Keratinocyte (primary cell): ENCODE measurements at regions not wholly inside any gene's neighbourhood (a gene's known extent, or its start where the extent isn't known, plus 50 kb on each side); places are given as distances from the start of the nearest gene placed in this dataset.

Source experiments
- DNase-seq: peaks from one replicate; pipeline ENCODE4 v3.0.0-alpha.2; 2011; ENCODE audit warnings: low read depth, missing footprints, low spot score
- FAIRE-seq: peaks from 2 replicates; lab custom pipeline; 2011; peaks lifted over from hg19 to GRCh38; lab: Jason Lieb, UNC
- H2AFZ ChIP-seq: 2 replicates; pipeline ENCODE4 v1.6.0; 2012; ENCODE audit warnings: low read length, control low read depth, inconsistent platforms; ENCODE audit not compliant: control insufficient read depth
- H3K27ac ChIP-seq: 2 replicates; pipeline ENCODE4 v1.5.1; 2011; ENCODE audit warnings: low read length; ENCODE audit not compliant: control insufficient read depth, insufficient read depth
- H3K27me3 ChIP-seq: 3 replicates; pipeline ENCODE4 v1.6.0; 2011; ENCODE audit warnings: low read length; ENCODE audit not compliant: control insufficient read depth, insufficient read depth; ENCODE audit errors: extremely low read depth
- H3K36me3 ChIP-seq, 2 experiments: 2 replicates in 1 of 2; 3 replicates in 1 of 2; pipeline ENCODE4 v1.5.1; 2011; ENCODE audit warnings: low read length in 2 of 2, mild to moderate bottlenecking in 1 of 2; ENCODE audit not compliant: control insufficient read depth in 2 of 2, insufficient read depth in 2 of 2; ENCODE audit errors: extremely low read depth in 1 of 2
- H3K4me1 ChIP-seq: 3 replicates; pipeline ENCODE4 v1.5.1; 2011; ENCODE audit warnings: low read length; ENCODE audit not compliant: control insufficient read depth, insufficient read depth; ENCODE audit errors: extremely low read depth
- H3K4me2 ChIP-seq: 3 replicates; pipeline ENCODE4 v1.6.0; 2011; ENCODE audit warnings: low read depth, low read length; ENCODE audit not compliant: control insufficient read depth, insufficient read depth; ENCODE audit errors: extremely low read depth
- H3K4me3 ChIP-seq, 3 experiments: fragments of 200-600 bp in 1 of 3; sonication (generic) in 1 of 3; 2 replicates in 2 of 3; 3 replicates in 1 of 3; pipeline ENCODE4 v1.5.1; 2011 to 2016; ENCODE audit warnings: low read length in 3 of 3, mild to moderate bottlenecking in 3 of 3, control low read depth in 2 of 3, inconsistent platforms in 1 of 3, low read depth in 1 of 3, mixed read lengths in 1 of 3, mixed run types in 1 of 3, moderate library complexity in 1 of 3; ENCODE audit not compliant: control insufficient read depth in 2 of 3, insufficient read depth in 2 of 3; ENCODE audit errors: extremely low read depth in 1 of 3
- H3K79me2 ChIP-seq: 2 replicates; pipeline ENCODE4 v1.6.0; 2012; ENCODE audit warnings: low read length; ENCODE audit not compliant: control insufficient read depth, insufficient read depth
- H3K9ac ChIP-seq: 3 replicates; pipeline ENCODE4 v1.6.0; 2011; ENCODE audit warnings: low read length; ENCODE audit not compliant: control insufficient read depth, insufficient read depth; ENCODE audit errors: extremely low read depth
- H3K9me1 ChIP-seq: 3 replicates; pipeline ENCODE4 v1.6.0; 2011; ENCODE audit warnings: low read length; ENCODE audit not compliant: control insufficient read depth, insufficient read depth; ENCODE audit errors: extremely low read depth
- H3K9me3 ChIP-seq: 2 replicates; pipeline ENCODE4 v1.5.1; 2012; ENCODE audit warnings: low read depth, low read length; ENCODE audit not compliant: control insufficient read depth
- H4K20me1 ChIP-seq: 3 replicates; pipeline ENCODE4 v1.6.0; 2011; ENCODE audit warnings: low read length; ENCODE audit not compliant: control insufficient read depth, insufficient read depth; ENCODE audit errors: extremely low read depth
- CTCF ChIP-seq, 3 experiments: IDR thresholded peaks in 1 of 3; conservative IDR thresholded peaks in 1 of 3; optimal IDR thresholded peaks in 1 of 3; 2 replicates in 2 of 3; 3 replicates in 1 of 3; pipeline versions ENCODE3 to v1.5.1; 2011; ENCODE audit warnings: low read length in 3 of 3, mild to moderate bottlenecking in 3 of 3, moderate library complexity in 2 of 3, control low read depth in 1 of 3, inconsistent platforms in 1 of 3; ENCODE audit not compliant: insufficient read depth in 2 of 3; ENCODE audit errors: extremely low read depth in 1 of 3
- EZH2 ChIP-seq: IDR thresholded peaks from one replicate; pipeline ENCODE4 v1.6.1; 2012; ENCODE audit warnings: inconsistent platforms, mild to moderate bottlenecking, low read length, moderate library complexity
- dilution Hi-C: fragments of 300-500 bp; cut with MboI; formaldehyde crosslinking; loops from one replicate; pipeline ENCODE4 v1.7.0; 2020; ENCODE audit warnings: low sequenced_read_pairs; ENCODE audit not compliant: extremely low pct_ligation_motif_present

GRCh38 chr4:54550395-54551171, 107.2 kb upstream of the KIT start:
- Histone ChIP-seq H3K9ac (no peak overlapping the region), H3K4me1 (peaks cover 34% of the 10 kb centered on the region), H2AFZ (no peak overlapping the region), H4K20me1 (no peaks in the 10 kb centered on the region), H3K36me3 (no peaks in the 10 kb centered on the region), H3K9me3 (no peaks in the 10 kb centered on the region), H3K4me2 (no peak overlapping the region), H3K27me3 (no peaks in the 10 kb centered on the region), H3K27ac (no peak overlapping the region), H3K9me1 (no peaks in the 10 kb centered on the region), H3K79me2 (no peaks in the 10 kb centered on the region), H3K4me3 (no peak overlapping the region)
- dilution Hi-C loops = no loop called here
- FAIRE-seq (no peak), DNase-seq (no peak)
- TF ChIP-seq EZH2 (no peak), CTCF (optimal IDR thresholded peaks at IDR 0.05 in 1 of 3, IDR thresholded peaks at IDR 0.05 in 1 of 3, conservative IDR thresholded peaks at IDR 0.05 in 1 of 3; ENCODE audit: extremely low read depth in 1 of 3, insufficient read depth in 2 of 3, low read length in 3 of 3) (no peak)

- no peak overlapping the region for H3K4me2 ChIP-seq
- FAIRE-seq (no peak), DNase-seq (no peak)
- no peaks in the 10 kb centered on the region for H3K36me3 ChIP-seq
- H3K4me3 ChIP-seq = no peak overlapping the region
- TF ChIP-seq CTCF (optimal IDR thresholded peaks at IDR 0.05 in 1 of 3, IDR thresholded peaks at IDR 0.05 in 1 of 3, conservative IDR thresholded peaks at IDR 0.05 in 1 of 3; ENCODE audit: extremely low read depth in 1 of 3, insufficient read depth in 2 of 3, low read length in 3 of 3) = no peak
- no peak for TF ChIP-seq EZH2
- no peak overlapping the region for H2AFZ ChIP-seq
- no peak overlapping the region for H3K27ac ChIP-seq
- H3K9me1 ChIP-seq = no peaks in the 10 kb centered on the region
- H3K9ac ChIP-seq = no peak overlapping the region
- dilution Hi-C loops = no loop called here
- H3K79me2 ChIP-seq = no peaks in the 10 kb centered on the region
- peaks cover 10% of the 10 kb centered on the region for H3K4me1 ChIP-seq
- H3K9me3 ChIP-seq = no peaks in the 10 kb centered on the region
- no peaks in the 10 kb centered on the region for H3K27me3 ChIP-seq
- H4K20me1 ChIP-seq = no peaks in the 10 kb centered on the region
Measured at GRCh38 chr4:54553001-54553400, 104.8 kb upstream of the KIT start.
